ENCODE measurements at regions not wholly inside any gene's neighbourhood (a gene's known extent, or its start where the extent isn't known, plus 50 kb on each side); places are given as distances from the start of the nearest gene placed in this dataset.
"Not testable (repeated sequence)": the region's sequence is repeated elsewhere in the genome, so short reads cannot be mapped to it uniquely, and the experiment has no call there.

DNA sequence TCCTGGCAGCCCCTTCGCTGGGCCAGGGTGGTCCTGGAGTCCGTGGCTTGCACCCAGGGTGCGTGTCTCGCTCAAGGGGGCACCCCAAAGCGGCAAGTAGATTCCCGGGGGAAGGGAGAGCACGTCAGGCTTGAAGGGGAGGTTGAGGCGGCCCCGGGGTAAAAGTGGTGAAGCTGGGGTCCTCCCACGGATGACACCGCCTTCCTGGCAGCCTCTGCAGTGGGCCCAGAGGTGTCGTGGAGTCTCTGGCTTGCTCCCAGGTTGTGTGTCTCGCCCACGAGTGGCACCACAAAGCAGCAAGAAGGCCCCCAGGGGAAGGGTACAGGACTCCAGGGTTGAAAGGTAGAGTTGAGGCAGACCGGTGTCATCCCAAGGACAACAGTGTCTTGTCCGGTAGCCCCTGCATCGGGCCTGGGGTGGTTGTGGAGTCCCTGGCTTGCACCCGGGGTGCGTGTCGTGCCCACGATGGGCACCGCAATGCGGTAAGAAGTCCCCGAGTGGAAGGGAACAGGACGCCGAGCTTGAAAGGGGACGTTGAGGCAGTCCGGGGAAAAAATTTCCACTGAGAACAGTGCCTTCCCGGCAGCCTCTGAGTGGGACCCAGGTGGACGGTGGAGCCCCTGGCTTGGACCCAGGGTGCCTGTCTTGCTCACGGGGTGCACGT is 158.0 kb upstream of the ALG10B start:
- no peaks in the 10 kb centered on the region for H3K9me3 ChIP-seq
- H3K36me3 ChIP-seq (replicated peaks), result no peaks in the 10 kb centered on the region
- no peak overlapping the region for H3K4me3 ChIP-seq
- in situ Hi-C loops (cut with MboI; ENCODE audit: low sequenced_read_pairs), result no loop called here
- H3K4me1 ChIP-seq, result no peaks in the 10 kb centered on the region
- no peaks in the 10 kb centered on the region for H3K27me3 ChIP-seq (ENCODE audit: low read depth)
- no peak for DNase-seq (ENCODE audit: low spot score in 2 of 2)

DNA sequence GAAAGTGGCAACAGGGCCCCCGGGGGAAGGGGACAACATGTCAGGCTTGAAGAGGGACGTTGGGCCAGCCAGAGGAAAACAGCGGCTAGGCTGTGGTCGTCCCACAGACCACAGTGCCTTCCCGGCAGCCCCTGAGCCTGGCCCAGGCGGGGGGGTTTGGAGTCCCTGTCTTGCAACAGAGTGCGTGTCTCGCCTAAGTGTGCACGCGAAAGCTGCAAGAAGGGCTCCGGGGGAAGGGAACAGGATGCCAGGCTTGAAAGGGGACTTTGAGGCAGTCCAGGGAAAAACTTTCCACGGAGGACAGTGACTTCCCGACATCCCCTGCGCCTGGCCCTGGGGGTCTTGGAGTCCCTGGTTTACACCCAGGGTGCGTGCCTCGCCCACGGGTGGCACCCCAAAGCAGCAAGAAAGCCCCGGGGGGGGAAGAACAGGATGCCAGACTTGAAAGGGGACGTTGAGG is 157.5 kb upstream of the ALG10B start:
- in situ Hi-C loops (cut with MboI; ENCODE audit: low sequenced_read_pairs), result no loop called here
- no peaks in the 10 kb centered on the region for H3K4me1 ChIP-seq
- no peaks in the 10 kb centered on the region for H3K27me3 ChIP-seq (ENCODE audit: low read depth)
- no peak overlapping the region for H3K4me3 ChIP-seq
- H3K9me3 ChIP-seq, result no peaks in the 10 kb centered on the region
- no peaks in the 10 kb centered on the region for H3K36me3 ChIP-seq (replicated peaks)
- DNase-seq (ENCODE audit: low spot score in 2 of 2), result no peak

DNA sequence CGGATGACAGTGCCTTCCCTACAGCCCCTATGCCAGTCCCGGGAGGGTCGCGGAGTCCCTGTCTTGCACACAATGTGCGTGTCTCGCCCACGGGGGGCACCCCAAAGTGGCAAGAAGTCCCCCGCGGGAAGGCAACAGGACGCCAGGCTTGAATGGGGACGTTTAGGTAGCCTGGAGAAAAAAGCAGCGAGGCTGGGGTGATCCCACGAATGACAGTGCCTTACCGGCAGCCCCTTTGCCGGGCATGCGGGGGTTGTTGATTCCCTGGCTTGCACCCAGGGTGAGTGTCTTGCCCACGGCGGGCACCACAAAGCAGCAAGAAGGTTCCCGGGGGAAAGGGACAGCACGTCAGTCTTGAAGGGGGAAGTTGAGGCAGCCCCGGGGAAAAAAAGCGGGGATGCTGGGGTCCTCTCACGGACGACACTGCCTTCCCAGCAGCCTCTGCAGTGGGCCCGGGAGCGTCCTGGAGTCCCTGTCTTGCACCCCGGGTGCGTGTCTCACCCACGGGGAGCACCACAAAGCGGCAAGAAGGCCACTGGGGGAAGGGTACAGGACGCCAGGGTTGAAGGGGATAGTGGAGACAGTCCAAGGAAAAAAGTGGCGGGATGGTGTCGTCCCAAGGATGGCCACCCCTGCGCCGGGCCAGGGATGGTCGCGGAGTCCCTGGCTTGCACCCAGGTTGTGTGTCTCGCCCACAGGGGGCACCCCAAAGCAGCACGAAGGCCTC is 156.8 kb upstream of the ALG10B start:
- H3K27me3 ChIP-seq (ENCODE audit: low read depth), result no peaks in the 10 kb centered on the region
- in situ Hi-C loops (cut with MboI; ENCODE audit: low sequenced_read_pairs), result no loop called here

DNA sequence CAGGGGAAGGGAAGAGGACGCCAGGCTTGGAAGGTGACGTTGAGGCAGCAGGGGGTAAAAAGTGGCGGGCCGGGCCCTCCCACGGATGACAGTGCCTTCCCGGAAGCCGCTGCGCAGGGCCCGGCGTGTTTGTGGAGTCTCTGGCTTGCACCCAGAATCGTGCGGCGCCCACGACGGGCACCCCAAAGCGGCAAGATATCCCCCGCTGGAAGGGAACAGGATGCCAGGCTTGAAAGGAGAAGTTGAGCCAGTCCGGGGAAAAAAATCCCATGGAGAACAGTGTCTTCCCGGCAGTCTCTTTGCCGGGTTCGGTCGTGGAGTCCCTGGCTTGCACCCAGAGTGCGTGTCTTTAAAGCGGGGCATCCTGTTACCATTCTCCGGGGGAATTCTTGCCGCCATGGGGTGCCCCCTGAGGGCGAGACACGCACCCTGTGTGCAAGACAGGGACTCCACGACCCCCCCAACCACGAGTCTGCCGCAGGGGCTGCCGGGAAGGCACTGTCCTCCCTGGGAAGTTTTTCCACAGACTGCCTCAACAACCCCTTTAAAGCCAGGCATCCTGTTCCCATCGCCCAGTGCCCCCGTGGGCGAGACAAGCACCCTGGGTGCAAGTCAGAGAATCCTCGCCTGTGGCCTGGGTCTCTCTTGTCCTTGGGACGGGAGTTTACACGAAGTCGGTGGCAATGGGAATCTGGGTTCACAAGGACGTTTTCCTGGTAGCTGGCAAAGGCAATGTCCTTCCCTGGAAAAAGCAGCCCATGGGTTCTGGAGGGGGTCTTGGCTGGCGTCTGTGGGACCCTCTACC is 156.1 kb upstream of the ALG10B start:
- H3K4me3 ChIP-seq, result no peak overlapping the region
- no peaks in the 10 kb centered on the region for H3K9me3 ChIP-seq
- no peaks in the 10 kb centered on the region for H3K27me3 ChIP-seq (ENCODE audit: low read depth)
- H3K36me3 ChIP-seq (replicated peaks), result no peaks in the 10 kb centered on the region
- no peaks in the 10 kb centered on the region for H3K4me1 ChIP-seq
- in situ Hi-C loops (cut with MboI; ENCODE audit: low sequenced_read_pairs), result no loop called here
- no peak for DNase-seq (ENCODE audit: low spot score in 2 of 2)

More for the DNA sequence above, 156.8 kb upstream of the ALG10B start:
- H3K9me3 ChIP-seq, result no peaks in the 10 kb centered on the region
- no peaks in the 10 kb centered on the region for H3K4me1 ChIP-seq
- no peak overlapping the region for H3K4me3 ChIP-seq
- no peaks in the 10 kb centered on the region for H3K36me3 ChIP-seq (replicated peaks)
- no peak for DNase-seq (ENCODE audit: low spot score in 2 of 2)

DNA sequence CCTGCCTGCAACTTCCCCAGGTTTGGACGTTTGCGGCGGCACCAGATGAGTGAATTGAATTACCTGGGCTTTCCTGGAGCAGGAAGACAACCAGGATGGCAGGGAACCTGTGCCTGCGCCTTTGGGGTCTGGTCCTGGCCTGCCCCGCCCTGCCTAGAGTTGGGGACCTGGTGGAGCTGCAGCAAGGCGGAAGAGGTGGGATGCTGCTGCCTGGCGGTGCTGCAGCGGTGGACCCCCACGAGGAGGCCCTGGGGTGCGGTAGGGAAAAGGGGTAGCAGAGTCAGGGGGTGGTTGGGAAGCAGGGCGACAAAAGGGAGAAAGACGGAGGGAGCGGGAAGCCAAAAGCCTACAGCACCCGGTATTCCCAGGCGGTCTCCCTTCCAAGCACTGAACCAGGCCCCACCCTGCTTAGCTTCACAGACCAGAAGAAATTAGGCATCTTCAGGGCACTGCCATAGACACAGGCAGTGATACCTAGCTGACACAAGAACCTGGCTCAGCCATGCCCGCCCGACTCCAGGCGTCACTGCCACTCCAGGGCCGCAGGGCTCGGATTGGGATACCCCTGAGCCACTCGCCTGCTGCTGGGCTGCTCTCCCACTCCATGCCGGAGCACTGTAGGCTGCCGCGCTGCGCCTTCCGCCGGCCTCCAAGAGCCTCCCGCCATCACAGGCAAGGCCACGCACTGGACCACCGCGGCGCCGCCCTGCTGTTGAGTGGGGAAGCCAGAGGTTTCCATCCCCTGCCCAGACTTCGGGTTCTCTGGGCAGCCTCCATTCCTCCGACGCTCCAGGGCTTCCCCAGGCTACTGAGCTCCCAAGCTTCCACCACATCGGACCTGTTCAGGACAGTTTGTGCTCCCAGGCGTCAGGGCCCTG is 155.2 kb upstream of the ALG10B start:
- DNase-seq (ENCODE audit: low spot score in 2 of 2), result no peak
- H3K4me3 ChIP-seq, result no peak overlapping the region
- no peaks in the 10 kb centered on the region for H3K9me3 ChIP-seq
- no peaks in the 10 kb centered on the region for H3K4me1 ChIP-seq
- H3K27me3 ChIP-seq (ENCODE audit: low read depth), result no peaks in the 10 kb centered on the region
- H3K36me3 ChIP-seq (replicated peaks), result no peaks in the 10 kb centered on the region
- in situ Hi-C loops (cut with MboI; ENCODE audit: low sequenced_read_pairs), result no loop called here

DNA sequence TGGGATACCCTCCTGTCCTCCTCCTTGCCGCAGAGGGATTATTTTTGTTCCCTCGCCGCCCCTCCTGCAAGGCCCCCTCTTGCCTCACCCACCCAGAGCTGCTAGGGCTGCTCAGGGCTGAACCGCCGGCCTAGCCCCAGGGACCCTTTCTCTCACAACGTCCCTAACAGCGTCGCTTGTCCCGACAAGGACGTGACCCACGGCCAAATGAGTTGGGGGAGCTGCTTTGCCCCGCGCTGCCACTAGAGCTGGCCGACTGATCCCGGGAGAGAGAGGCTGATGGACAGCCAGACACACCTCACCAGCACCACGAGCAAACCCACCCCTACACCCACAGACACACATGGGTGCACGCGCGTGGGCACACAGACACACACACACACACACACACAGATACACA is 154.6 kb upstream of the ALG10B start:
- in situ Hi-C loops (cut with MboI; ENCODE audit: low sequenced_read_pairs), result no loop called here
- Histone ChIP-seq H3K4me3 (no peak overlapping the region), H3K9me3 (no peaks in the 10 kb centered on the region), H3K27me3 (ENCODE audit: low read depth) (no peaks in the 10 kb centered on the region), H3K4me1 (no peaks in the 10 kb centered on the region), H3K36me3 (replicated peaks) (no peaks in the 10 kb centered on the region)
- no peak for DNase-seq (ENCODE audit: low spot score in 2 of 2)

DNA sequence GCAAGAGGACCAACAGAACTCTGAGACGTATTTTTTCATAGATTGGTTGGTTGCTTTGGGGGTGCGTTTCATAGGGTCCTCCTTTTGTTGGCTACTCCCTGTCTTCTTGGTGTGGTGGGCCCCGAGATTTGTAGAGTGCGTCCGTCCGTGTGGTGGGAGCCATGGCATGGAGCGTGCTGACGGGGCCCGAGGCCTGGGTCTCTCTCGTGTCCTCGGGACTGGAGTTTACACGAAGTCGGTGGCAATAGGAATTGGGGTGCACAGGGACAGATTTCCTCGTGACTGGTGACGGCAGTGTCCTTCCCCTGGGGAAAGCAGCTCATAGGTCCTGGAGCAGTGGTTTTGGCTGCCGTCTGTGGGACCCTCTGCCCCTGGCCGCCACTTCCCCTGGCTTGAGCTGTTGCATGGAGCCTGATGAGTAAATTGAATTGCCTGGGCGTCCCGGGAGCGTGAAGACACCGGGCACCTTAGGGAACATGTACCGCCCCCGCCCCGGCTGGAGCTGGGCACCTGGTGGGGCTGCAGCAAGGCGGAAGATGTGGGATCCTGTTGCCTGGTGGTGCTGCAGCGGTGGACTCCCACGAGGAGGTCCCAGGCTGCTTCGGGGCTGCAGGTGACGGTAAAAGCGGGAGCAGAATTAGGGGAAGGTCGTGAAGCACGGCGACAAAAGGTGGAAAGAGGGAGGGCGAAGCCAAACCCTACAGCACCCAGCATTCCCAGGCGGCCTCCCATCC is 153.7 kb upstream of the ALG10B start:
- Histone ChIP-seq H3K36me3 (replicated peaks) (no peaks in the 10 kb centered on the region), H3K4me1 (no peaks in the 10 kb centered on the region), H3K27me3 (ENCODE audit: low read depth) (no peaks in the 10 kb centered on the region), H3K4me3 (no peak overlapping the region), H3K9me3 (no peaks in the 10 kb centered on the region)
- in situ Hi-C loops (cut with MboI; ENCODE audit: low sequenced_read_pairs), result no loop called here
- no peak for DNase-seq (ENCODE audit: low spot score in 2 of 2)

DNA sequence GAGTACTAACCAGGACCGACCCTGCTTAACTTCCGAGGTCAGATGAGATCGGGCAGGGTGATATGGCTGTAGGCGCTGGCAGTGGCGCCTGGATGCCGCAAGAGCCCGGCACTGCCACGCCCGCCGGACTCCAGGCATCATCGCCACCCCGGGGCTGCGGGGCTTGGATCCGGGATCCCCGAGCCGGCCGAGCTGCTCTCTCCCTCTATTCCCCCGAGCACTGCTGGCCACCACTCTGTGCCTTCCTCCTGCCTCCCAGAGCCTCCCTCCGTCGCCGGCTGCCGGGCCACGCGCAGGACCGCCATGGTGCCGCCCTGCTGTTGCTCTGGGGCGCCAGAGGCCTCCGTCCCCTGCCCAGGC is 153.2 kb upstream of the ALG10B start:
- H3K4me3 ChIP-seq, result no peak overlapping the region
- DNase-seq (ENCODE audit: low spot score in 2 of 2), result no peak
- H3K4me1 ChIP-seq, result no peaks in the 10 kb centered on the region
- no peaks in the 10 kb centered on the region for H3K27me3 ChIP-seq (ENCODE audit: low read depth)
- in situ Hi-C loops (cut with MboI; ENCODE audit: low sequenced_read_pairs), result no loop called here
- H3K9me3 ChIP-seq, result no peaks in the 10 kb centered on the region
- H3K36me3 ChIP-seq (replicated peaks), result no peaks in the 10 kb centered on the region

DNA sequence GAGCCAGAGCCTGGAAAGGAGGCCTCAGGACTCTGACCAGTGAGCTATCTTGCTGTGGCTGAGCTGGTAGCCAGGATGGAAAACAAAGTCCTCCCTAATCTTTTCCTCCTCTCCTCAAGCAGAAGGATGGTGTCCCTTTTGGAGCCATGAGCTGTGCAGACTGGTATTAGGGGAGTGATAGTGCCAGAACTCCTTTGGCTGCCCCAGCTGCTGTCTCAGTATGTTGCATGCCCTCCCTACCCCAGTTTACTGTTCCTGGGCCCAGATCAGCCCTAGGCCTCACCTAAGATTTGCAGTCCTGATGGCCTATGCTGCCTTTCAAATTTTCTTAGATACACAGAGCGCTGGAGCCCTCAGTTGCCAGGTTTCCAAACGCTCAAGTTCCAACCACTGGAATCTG is 150.3 kb upstream of the ALG10B start:
- Histone ChIP-seq H3K36me3 (replicated peaks) (no peaks in the 10 kb centered on the region), H3K27me3 (ENCODE audit: low read depth) (no peaks in the 10 kb centered on the region), H3K9me3 (no peaks in the 10 kb centered on the region), H3K4me1 (no peaks in the 10 kb centered on the region), H3K4me3 (no peak overlapping the region)
- DNase-seq (ENCODE audit: low spot score in 2 of 2), result no peak
- in situ Hi-C loops (cut with MboI; ENCODE audit: low sequenced_read_pairs), result no loop called here

DNA sequence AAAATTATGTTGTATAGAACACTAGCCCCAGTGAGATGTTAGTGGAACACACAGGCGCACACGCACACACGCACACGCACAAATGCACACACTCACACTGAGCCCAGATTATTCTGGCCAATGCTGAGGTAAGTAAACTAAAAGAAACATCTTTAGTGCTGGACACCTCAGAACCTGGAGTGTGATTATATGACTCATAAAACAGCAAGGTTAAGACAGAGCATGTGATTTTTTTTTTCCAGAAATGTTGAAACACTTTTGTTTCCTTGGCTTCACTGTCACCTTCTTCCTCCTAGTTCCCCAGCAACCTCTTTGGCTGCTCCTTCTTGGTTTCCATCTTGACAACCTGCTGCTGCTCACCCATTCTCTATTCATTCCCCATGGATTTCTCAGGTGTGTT is 141.0 kb upstream of the ALG10B start:
- Histone ChIP-seq H3K4me1 (no peaks in the 10 kb centered on the region), H3K4me3 (no peak overlapping the region), H3K36me3 (replicated peaks) (no peaks in the 10 kb centered on the region), H3K9me3 (no peaks in the 10 kb centered on the region), H3K27me3 (ENCODE audit: low read depth) (no peaks in the 10 kb centered on the region)
- DNase-seq (ENCODE audit: low spot score in 2 of 2), result no peak
- in situ Hi-C loops (cut with MboI; ENCODE audit: low sequenced_read_pairs), result no loop called here

DNA sequence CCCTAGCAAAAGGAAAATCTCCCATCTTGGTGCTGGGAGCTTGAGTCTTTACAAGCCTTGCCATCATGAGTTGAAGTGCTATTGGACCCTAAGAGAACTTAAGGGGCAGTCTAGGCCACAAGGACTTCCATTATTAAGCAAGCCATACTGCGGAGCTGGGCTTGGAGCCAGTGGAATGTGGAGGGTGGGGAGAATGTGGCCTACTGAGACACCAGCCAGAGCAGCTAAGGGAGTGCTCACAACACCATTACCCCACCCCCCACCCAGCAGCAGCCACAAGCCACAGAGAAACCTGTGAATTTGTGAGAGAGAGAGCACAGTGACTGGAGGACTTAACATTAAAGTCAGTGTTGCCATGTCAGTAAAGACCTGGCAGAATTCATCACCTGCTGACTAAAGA is 133.0 kb upstream of the ALG10B start:
- in situ Hi-C loops (cut with MboI; ENCODE audit: low sequenced_read_pairs), result not testable (repeated sequence)

DNA sequence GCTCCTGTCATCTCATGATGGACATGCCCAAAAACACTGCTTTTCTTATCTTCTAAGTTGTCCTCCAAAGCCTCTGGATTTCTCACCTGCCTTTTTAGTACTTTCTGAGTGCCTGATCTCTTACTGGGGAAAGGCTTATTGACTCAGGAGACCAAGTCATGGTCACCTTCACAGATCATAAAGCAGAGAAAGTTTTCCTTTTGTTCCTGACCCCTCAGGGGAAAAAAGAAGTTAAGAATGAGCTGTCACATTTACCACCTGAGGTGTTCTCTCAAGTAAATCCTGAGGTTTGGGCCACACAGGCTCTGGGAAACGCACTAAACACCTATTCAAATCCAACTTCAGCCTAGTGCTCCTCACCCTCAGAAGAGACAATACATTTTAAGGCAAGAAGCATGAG is 119.3 kb upstream of the ALG10B start:
- H3K4me1 ChIP-seq; H3K4me3 ChIP-seq; H3K27me3 ChIP-seq (ENCODE audit: low read depth); DNase-seq (ENCODE audit: low spot score in 2 of 2); H3K36me3 ChIP-seq (replicated peaks); H3K9me3 ChIP-seq; in situ Hi-C loops (cut with MboI; ENCODE audit: low sequenced_read_pairs): not testable (repeated sequence)

More for the DNA sequence above, 133.0 kb upstream of the ALG10B start:
- not testable (repeated sequence) for H3K36me3 ChIP-seq (replicated peaks); DNase-seq (ENCODE audit: low spot score in 2 of 2); H3K27me3 ChIP-seq (ENCODE audit: low read depth); H3K4me3 ChIP-seq; H3K4me1 ChIP-seq; H3K9me3 ChIP-seq
